GM18499 (cell line): ENCODE measurements at regions not wholly inside any gene's neighbourhood (a gene's known extent, or its start where the extent isn't known, plus 50 kb on each side); places are given as distances from the start of the nearest gene placed in this dataset.
"Not testable (repeated sequence)": the region's sequence is repeated elsewhere in the genome, so short reads cannot be mapped to it uniquely, and the experiment has no call there.

Experiments used
- ATAC-seq: cut with Tn5 transposase; IDR thresholded peaks from one replicate; pipeline ENCODE4 v1.9.1; 2021; ENCODE audit warnings: moderate number of reproducible peaks; ENCODE audit not compliant: insufficient read depth, unreplicated experiment

- no peak for ATAC-seq
Observed at GRCh38 chr14:55802986-55803872, 223.2 kb downstream of the KTN1 start.

GRCh38 chr14:55803873-55804553 is 224.0 kb downstream of the KTN1 start:
- ATAC-seq: no peak

- ATAC-seq: no peak
Observed at GRCh38 chr14:55805250-55805649, 225.2 kb downstream of the KTN1 start.

DNA sequence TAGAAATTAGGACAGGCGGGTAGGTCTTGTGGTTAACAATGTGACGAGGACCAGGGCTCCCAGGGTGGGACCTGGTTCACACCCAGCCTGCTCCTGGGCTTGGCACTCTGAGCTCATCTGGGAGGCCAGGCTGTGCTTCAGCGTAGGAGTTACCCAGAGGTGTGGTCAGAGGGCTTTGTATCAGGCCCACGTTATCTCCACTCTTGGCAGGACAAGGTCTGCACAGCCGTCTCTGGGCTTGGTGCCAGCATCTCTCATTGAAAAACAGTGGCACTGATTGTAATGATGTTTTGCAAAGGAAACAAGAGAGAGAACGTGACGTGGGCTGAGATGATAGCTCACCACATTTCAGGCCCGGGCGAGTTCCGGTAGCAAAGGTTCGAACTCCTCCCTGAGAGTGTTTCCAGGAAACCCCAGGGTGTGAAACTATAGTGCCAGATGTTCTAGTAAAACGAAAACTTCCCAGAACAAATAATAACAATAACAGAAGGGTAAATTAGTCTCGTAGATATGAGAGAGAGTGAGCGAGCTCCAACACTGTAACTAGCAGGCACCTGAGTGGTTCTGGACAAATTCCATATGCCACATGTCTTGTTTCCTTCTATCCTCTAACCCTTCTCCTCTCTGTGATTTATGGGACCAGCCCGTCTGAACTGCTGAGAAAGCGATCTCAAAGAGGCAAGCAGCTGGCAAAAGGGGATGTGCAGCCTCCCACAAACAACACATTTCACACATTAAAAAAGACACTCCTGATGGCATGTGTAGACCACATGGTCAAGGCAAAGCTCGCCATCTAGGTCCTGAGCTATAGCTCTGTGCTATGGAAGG is 227.3 kb downstream of the KTN1 start:
- no peak for ATAC-seq

DNA sequence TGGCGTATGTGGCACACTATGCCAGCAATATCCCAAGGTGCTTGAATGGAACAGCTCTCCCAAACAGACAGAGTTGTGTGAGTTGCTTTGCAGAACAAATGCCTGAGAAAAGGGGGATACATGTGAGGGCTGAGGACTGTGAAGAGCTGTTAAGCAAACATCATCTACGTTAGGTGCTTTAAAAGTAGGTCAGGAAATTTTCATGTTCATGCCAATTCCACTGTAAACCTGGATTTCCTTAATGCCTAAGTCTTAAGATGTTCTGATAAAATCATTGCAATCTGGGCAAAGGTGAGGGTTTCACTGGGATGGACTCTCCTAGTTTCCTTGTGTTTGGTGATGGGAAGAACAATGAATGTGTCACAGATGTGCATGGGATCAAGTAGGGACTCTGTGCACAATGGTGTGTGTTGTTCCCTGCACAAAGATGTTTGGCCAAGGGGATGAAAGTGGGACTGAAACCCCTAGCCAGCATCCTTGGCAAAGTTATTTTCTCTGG is 227.9 kb downstream of the KTN1 start:
- ATAC-seq: no peak

GRCh38 chr14:55813630-55814029 is 233.6 kb downstream of the KTN1 start:
- ATAC-seq: no peak

GRCh38 chr14:55814064-55814463 is 234.1 kb downstream of the KTN1 start:
- ATAC-seq: no peak

- ATAC-seq: no peak
Observed at GRCh38 chr14:55814873-55815272, 234.9 kb downstream of the KTN1 start.

DNA sequence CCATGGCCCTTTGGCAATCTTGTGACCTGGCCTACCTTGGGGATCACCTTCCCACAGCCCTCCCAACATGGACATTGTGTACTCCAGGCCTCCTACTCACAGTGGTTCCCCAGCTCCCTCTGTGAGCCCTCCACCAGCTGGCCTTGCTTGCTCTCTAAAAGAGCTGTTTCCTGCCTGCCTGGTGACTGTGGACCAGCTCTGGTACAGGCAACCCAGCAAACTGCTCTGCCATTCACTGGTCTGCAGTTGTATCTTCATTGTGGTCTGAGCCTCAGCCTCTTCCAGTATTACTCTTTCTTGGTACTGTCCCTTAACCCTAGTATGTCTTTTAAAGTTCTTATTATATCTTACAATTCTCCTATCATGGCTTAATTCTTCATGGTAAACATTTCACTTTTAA is 236.2 kb downstream of the KTN1 start:
- ATAC-seq: no peak

- ATAC-seq: peak; percentile 56
Observed at GRCh38 chr14:55819610-55820304, 239.8 kb downstream of the KTN1 start.

DNA sequence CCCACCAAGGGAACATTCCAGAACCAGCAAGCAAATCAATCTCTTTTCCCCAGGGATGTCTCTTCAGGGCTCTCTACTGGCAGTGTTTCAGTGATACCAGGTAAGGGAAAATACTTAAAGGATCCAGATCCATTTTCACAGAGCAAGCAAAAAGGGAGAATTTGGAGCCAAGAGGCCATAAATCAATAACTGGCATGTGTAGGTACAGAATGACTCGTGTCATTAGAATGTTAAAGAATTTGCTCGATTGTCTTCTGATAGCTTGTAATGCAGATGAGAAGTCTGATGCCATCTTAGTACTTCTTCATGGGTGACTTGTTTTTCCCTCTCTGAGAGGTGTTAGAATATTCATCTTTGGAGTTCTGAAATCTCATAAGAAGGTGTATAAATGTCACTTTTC is 242.9 kb downstream of the KTN1 start:
- no peak for ATAC-seq

DNA sequence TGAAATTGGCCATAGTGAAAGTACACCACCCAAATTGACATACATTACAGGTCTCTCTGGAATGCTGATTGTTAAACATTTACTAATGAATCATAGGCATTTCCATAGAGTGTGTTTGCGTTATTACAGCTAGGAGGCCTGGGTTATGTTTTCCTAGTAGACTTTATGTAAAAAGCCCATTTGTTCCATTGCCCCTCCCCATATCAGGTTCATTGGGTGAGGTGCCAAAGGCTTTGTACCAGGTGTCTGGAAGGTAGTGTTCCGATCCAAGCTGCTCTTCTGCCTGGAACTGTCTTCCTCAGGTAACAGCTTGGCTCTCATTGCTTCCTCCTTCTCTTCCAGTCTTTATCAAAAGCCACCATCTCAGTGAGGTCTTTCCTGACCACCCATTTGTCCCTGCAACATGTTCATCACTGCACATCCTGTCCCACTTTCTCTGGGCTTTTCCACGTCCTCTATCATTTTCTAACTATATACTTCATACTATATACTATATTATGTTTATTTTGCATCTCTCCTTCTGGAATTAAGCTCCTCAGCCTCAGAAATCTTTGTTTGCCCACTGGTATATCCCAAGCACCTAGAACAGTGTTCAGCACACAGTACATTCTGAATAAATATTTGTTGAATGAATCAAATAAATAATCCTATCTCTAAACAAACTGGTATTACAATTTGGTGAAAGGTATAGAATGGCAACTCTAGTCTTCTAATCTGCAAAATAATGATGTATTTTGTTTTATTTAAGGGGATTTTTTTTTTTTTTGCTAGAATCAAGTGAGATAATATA is 252.3 kb downstream of the KTN1 start:
- no peak for ATAC-seq

DNA sequence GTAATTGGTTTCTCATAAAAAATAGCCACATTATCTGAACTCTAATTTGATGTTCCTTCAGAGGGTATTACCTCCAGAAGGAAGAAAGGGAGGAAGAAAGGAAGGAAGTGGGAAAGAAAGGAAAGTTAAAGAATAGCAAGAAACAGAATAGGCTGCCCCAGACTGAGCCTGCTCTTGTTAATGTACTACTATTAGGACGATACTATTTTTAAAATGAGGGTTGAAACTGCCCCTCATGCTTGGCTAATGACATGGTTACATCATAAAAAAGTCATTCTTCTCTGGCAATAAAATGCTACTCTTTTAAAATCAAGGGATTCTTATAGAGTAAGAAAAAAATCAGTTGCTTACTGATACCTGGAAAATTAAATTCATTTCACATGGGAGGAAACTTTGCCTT is 253.0 kb downstream of the KTN1 start:
- no peak for ATAC-seq

- ATAC-seq: no peak
Observed at GRCh38 chr14:55834390-55834789, 254.4 kb downstream of the KTN1 start.

DNA sequence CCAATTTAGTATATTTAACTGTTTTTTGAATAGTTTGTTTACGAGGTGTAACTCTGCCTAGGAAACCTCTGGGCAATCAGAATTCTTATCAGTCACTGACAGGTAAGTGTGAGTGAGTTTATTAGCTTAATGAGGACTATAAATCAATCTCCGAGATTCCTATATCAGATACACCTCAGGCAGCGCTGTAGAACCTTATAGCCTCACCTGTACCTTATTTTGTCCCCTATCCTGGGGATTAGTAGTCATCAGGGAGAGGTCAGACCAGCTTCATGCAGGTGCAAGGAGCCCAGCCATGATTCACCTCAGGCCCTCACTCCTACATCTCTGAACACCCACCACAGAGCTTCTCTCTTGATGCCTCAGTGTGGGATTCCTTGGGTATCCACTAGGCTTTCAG is 256.0 kb downstream of the KTN1 start:
- ATAC-seq: no peak

- ATAC-seq: no peak
Observed at GRCh38 chr14:55837467-55837866, 257.5 kb downstream of the KTN1 start.

GRCh38 chr14:55838529-55839052 is 258.6 kb downstream of the KTN1 start:
- no peak for ATAC-seq

DNA sequence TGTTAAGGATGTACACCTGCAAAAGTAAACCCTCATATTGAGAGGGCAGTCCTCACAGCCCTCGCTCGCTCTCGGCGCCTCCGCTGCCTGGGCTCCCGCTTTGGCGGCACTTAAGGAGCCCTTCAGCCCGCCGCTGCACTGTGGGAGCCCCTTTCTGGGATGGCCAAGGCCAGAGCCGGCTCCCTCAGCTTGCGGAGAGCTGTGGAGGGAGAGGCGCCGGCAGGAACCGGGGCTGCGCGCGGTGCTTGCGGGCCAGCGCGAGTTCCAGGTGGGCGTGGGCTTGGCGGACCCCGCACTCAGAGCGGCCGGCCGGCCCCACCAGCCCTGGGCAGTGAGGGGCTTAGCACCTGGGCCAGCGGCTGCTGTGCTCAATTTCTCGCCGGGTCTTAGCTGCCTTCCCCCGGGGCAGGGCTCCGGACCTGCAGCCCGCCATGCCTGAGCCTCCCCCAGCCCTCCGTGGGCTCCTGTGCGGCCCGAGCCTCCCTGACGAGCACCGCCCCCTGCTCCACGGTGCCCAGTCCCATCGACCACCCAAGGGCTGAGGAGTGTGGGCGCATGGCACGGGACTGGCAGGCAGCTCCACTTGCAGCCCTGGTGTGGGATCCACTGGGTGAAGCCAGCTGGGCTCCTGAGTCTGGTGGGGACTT is 259.4 kb downstream of the KTN1 start:
- ATAC-seq: not testable (repeated sequence)

- no peak for ATAC-seq
Observed at GRCh38 chr14:55840821-55841220, 260.8 kb downstream of the KTN1 start.
